ENCODE measurements at regions not wholly inside any gene's neighbourhood (a gene's known extent, or its start where the extent isn't known, plus 50 kb on each side); places are given as distances from the start of the nearest gene placed in this dataset.

DNA sequence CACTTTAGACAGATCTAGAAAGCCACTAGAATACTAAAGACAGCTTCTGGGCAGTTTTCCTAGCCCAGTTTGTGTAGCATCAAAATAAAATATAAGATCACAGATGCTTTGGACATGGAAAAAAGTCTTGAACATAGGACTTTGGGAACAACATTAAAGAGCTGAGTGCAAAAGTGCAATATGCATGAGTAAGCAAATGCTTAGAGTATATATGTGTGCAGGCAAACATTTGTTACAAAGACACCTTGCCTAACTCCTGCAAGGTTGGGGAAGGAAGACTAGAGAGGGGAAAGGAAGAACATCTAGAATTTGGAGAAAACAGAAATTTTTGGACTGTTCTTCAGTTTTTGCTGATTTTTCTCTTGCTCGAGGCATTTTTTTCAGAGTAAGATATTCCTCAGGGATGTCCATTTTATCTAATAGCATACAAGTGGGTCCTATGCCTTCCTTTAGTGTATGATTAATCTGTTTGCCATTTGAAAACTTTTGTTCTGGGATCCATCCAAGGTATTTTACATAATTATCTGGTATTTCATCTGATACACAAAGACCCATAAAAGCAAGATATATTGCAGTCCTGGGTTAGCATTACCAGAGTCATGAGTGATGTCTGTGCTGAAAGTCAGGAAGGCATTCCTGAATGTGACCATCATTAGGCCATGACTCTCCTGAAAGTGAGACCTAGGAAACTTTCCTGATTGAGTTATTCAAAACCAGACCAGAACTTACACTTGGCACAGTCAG lies 142.0 kb upstream of the RGMB start:
- no peak for DNase-seq (ENCODE audit: extremely low spot score, unreplicated experiment)
- Mint-ChIP-seq H3K27ac (no peak overlapping the region), H3K36me3 (no peaks in the 10 kb centered on the region), H3K27me3 (no peaks in the 10 kb centered on the region), H3K9me3 (peaks cover 5% of the 10 kb centered on the region), H3K4me3 (no peak overlapping the region), H3K4me1 (ENCODE audit: unreplicated experiment) (peaks cover 6% of the 10 kb centered on the region)
- TF ChIP-seq, protein P1, sequence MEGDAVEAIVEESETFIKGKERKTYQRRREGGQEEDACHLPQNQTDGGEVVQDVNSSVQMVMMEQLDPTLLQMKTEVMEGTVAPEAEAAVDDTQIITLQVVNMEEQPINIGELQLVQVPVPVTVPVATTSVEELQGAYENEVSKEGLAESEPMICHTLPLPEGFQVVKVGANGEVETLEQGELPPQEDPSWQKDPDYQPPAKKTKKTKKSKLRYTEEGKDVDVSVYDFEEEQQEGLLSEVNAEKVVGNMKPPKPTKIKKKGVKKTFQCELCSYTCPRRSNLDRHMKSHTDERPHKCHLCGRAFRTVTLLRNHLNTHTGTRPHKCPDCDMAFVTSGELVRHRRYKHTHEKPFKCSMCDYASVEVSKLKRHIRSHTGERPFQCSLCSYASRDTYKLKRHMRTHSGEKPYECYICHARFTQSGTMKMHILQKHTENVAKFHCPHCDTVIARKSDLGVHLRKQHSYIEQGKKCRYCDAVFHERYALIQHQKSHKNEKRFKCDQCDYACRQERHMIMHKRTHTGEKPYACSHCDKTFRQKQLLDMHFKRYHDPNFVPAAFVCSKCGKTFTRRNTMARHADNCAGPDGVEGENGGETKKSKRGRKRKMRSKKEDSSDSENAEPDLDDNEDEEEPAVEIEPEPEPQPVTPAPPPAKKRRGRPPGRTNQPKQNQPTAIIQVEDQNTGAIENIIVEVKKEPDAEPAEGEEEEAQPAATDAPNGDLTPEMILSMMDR (conservative IDR thresholded peaks at IDR 0.05) = no peak

DNA sequence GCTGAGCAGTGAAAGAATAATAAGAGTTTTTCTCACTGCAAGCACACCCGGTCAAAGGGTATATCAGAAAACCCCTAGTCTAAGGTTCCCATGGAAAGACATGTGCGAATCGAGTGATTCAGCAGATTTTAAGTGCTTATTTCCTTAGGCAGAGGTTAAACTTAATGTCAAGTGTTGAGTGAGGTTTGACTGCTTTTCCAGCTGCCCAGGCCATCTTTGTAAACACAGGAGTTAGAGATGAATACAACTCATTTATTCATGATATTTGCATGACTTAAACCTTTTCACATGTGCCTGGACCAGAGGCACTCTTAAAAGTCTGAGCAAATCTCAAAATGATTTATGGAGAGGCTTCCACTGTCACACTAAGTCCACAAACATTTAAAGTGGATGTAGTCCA lies 137.8 kb upstream of the RGMB start:
- H3K4me3 Mint-ChIP-seq = no peak overlapping the region
- H3K27me3 Mint-ChIP-seq = no peaks in the 10 kb centered on the region
- H3K9me3 Mint-ChIP-seq = no peaks in the 10 kb centered on the region
- DNase-seq (ENCODE audit: extremely low spot score, unreplicated experiment) = no peak
- peaks cover 16% of the 10 kb centered on the region for H3K4me1 Mint-ChIP-seq (ENCODE audit: unreplicated experiment)
- TF ChIP-seq, protein P1 (conservative IDR thresholded peaks at IDR 0.05) = no peak
- H3K36me3 Mint-ChIP-seq = no peaks in the 10 kb centered on the region
- no peak overlapping the region for H3K27ac Mint-ChIP-seq

DNA sequence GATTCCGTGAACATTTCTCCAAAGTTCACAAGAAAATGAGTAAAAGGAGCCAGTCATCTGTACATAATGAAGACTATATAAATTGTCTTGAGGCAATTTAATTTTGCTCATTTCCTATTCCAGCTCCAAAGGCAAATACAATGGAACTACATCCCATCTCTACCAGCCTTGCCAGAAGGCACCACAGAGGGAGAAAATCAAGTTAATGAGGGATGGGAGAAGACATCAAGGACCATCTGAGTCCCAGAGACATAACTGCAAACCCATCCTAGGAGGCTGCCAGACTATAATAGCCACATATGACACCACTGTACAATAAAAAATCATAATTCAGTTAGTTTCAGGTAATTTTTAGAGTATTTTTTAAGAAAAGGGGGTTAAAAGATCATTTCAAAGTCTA lies 136.3 kb upstream of the RGMB start:
- no peaks in the 10 kb centered on the region for H3K36me3 Mint-ChIP-seq
- no peak for DNase-seq (ENCODE audit: extremely low spot score, unreplicated experiment)
- TF ChIP-seq, protein P1 (conservative IDR thresholded peaks at IDR 0.05) = no peak
- H3K9me3 Mint-ChIP-seq = no peaks in the 10 kb centered on the region
- no peak overlapping the region for H3K27ac Mint-ChIP-seq
- H3K4me3 Mint-ChIP-seq = no peak overlapping the region
- no peaks in the 10 kb centered on the region for H3K27me3 Mint-ChIP-seq
- peaks cover 22% of the 10 kb centered on the region for H3K4me1 Mint-ChIP-seq (ENCODE audit: unreplicated experiment)

DNA sequence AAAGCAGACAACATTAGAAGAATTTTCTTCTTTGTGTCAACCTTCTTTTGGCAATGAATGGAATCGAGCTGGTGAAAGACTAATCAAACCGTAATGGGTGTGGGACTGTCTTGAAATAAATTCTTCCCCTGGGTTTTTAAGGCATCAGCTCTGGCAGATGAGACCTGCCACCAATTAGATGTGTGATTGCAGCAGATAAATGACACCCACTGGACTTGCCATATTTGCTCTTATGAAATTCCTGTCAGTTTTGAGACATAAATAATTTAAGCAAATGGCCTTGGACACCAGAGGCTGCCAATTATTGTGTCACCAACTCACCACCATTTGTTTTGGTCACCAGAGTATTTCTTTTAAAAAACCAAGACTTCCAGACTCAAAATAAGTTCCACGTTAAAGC lies 135.9 kb upstream of the RGMB start:
- DNase-seq (ENCODE audit: extremely low spot score, unreplicated experiment) = no peak
- peaks cover 22% of the 10 kb centered on the region for H3K4me1 Mint-ChIP-seq (ENCODE audit: unreplicated experiment)
- no peaks in the 10 kb centered on the region for H3K9me3 Mint-ChIP-seq
- H3K4me3 Mint-ChIP-seq = no peak overlapping the region
- H3K27ac Mint-ChIP-seq = no peak overlapping the region
- TF ChIP-seq, protein P1 (conservative IDR thresholded peaks at IDR 0.05) = no peak
- H3K36me3 Mint-ChIP-seq = no peaks in the 10 kb centered on the region
- no peaks in the 10 kb centered on the region for H3K27me3 Mint-ChIP-seq

DNA sequence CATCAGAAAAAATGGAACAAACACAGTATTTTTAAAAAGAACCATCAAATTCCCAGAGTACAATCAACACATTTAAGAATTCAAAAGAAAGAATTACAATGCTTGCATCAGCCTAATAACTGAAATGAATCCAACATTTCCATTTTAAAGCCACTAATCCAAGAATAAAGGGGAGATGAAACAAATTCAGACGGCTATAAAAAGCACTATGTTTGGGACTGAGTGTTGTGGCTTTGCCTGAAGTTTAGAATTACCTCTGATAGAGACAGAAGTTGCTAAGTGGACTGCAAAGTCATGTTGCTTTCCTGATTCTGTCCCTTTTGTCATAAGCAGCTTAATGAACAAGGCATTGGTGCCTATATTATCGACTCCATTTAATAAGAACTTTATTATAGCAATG lies 135.4 kb upstream of the RGMB start:
- DNase-seq (ENCODE audit: extremely low spot score, unreplicated experiment) = no peak
- Mint-ChIP-seq H3K9me3 (no peaks in the 10 kb centered on the region), H3K27me3 (no peaks in the 10 kb centered on the region), H3K4me3 (no peak overlapping the region), H3K27ac (no peak overlapping the region), H3K4me1 (ENCODE audit: unreplicated experiment) (peaks cover 23% of the 10 kb centered on the region), H3K36me3 (no peaks in the 10 kb centered on the region)
- TF ChIP-seq, protein P1 (conservative IDR thresholded peaks at IDR 0.05) = no peak
